LNCaP clone FGC (cell line): ENCODE measurements at regions not wholly inside any gene's neighbourhood (a gene's known extent, or its start where the extent isn't known, plus 50 kb on each side); places are given as distances from the start of the nearest gene placed in this dataset.
A peak's percentile ranks its signal among the peaks of the same experiment; 100 is the strongest.

Experiments used
- DNase-seq: peaks from one replicate; pipeline ENCODE4 v3.0.0-alpha.2; 2011; ENCODE audit warnings: low read depth
- H3K4me3 ChIP-seq: 2 replicates; pipeline ENCODE4 v1.5.1; 2011; ENCODE audit warnings: mild to moderate bottlenecking, low read depth, low read length, control low read depth
- TF ChIP-seq, protein P1 (sequence below): IDR thresholded peaks from 2 replicates; pipeline ENCODE4 v1.5.1; 2012; ENCODE audit warnings: mild to moderate bottlenecking; ENCODE audit not compliant: control insufficient read depth, insufficient read depth; ENCODE audit errors: extremely low read depth

DNA sequence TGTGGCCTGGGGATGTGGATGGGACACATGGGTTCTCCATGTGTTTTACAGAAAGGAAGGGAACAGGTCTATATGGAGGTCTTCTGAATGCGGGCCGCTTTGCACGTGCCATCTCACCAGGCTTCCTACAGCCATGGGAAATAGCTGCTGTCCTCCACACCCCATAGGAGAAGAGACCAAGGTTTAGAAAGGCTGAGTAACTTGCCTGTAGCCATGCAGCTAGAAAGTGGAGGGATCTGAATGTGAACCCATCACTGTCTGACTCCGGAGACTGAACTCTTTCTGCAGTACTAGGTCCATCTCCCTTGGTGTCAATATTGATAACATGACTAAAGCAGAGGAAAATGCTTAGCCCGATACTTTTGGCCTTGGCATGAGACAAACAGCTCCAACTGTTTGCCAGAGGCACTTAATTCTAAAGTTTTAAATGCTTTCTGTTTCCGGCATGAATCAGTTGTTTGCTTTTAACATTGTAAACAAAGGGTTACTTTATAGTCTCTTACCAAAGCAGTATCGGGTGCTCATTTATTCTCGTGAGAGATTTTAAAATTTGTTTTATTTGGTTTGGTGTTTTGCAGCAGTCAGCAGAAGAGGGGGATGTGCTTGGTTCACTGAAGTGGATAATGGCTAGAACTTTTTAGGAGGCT lies 64.8 kb upstream of the LOXL4 start:
- TF ChIP-seq, protein P1, sequence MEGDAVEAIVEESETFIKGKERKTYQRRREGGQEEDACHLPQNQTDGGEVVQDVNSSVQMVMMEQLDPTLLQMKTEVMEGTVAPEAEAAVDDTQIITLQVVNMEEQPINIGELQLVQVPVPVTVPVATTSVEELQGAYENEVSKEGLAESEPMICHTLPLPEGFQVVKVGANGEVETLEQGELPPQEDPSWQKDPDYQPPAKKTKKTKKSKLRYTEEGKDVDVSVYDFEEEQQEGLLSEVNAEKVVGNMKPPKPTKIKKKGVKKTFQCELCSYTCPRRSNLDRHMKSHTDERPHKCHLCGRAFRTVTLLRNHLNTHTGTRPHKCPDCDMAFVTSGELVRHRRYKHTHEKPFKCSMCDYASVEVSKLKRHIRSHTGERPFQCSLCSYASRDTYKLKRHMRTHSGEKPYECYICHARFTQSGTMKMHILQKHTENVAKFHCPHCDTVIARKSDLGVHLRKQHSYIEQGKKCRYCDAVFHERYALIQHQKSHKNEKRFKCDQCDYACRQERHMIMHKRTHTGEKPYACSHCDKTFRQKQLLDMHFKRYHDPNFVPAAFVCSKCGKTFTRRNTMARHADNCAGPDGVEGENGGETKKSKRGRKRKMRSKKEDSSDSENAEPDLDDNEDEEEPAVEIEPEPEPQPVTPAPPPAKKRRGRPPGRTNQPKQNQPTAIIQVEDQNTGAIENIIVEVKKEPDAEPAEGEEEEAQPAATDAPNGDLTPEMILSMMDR: no peak
- DNase-seq: peak; percentile 81
- H3K4me3 ChIP-seq: no peak overlapping the region

DNA sequence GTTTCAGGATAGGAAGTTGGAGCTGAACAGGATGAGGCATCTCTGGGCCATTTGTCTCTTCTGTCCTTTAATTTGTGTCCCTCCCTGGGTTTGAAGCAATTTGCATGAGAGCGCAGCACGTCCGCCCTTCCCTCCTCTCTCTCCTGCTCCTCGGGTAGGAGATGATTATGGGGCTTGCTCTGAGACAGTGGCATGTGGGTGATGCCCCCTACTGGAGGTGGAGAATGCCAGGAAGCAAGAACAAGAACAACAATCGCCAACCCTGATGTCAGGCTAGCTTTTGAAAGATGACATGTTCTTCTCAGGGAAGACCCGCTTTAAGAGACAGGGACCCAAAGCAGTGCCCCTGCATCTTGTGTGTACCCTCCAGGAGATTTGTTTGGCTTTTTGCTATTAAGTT lies 63.9 kb upstream of the LOXL4 start:
- no peak overlapping the region for H3K4me3 ChIP-seq
- DNase-seq: no peak
- TF ChIP-seq, protein P1: peak; percentile 39

DNA sequence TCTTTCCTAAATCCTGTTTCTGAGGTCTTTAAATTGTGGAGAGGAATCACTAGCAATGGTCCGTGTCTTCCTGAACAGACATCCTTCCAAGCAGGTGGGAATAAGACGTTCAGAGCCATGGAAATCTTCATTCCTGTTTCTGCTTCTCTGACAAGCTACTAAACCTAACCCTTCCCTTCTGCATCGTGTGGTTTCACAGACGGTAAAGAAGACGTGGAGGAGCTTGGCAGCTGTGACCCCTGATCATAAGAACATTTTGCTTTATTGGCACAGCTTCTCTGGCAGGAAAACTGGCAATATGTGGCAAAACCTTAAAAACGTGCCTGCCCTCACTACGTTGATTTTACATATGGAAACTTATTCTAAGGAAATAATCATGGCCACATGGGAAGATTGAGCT lies 63.0 kb upstream of the LOXL4 start:
- DNase-seq: no peak
- TF ChIP-seq, protein P1: no peak
- H3K4me3 ChIP-seq: no peak overlapping the region

DNA sequence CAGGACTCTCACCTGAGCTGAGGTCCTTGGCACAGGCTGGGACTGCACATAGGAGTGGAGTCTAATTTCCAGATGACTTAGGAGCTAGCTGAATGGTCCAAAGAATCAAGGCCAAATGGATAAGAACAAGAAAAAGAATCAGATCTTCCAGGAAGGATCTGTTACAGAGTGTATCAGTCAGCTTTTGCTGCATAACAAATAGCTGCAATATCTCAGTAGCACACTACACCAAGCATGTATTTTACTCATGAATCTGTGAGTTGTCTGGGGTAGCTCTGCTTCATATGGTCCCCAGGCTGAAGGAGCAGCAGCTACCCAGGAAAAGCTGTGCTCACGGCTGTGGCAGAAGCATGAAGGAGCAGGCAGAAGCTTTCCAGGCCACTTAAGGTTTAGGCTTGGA lies 60.6 kb upstream of the LOXL4 start:
- TF ChIP-seq, protein P1: no peak
- no peak for DNase-seq
- H3K4me3 ChIP-seq: no peak overlapping the region

DNA sequence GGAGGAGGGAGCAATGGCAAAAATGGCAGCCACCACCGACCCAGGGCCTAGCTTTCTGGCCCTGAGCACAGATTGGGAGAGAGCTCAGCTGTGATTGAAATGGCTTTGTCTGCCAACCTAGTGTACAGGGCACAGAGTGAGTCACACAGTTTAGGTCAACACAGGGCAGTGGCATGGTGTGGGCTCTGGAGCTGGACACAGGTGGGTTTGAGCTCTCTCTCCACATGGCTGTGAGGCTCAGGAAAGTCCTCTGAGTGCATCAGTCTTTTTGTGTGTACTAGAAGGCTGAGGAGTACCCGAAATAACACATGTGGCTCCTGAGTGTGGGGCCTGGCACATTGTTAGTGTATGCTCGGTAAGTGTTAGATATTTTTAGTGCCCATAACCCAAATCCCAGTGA lies 60.2 kb upstream of the LOXL4 start:
- no peak overlapping the region for H3K4me3 ChIP-seq
- no peak for DNase-seq
- TF ChIP-seq, protein P1: no peak

DNA sequence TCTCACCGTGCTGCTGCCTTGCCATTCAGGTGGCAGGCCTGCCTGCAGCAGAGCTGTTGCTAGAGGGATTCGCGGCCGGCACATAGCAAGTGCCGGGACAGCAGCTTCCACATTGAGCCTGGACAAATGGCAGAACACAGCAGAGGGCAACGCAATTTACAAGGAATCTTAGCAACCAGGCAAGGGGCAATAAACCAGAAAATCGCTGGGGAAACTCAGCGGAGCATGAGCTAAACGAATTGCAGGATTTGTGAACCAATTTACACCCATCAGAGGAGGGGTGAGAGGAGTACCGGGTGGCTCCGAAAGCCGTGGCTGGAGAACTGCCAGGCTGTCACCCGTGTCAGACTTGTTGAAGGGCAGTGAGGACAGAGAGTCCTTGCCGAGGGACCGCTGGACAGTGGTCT lies 58.6 kb upstream of the LOXL4 start:
- no peak overlapping the region for H3K4me3 ChIP-seq
- no peak for DNase-seq
- TF ChIP-seq, protein P1: no peak

DNA sequence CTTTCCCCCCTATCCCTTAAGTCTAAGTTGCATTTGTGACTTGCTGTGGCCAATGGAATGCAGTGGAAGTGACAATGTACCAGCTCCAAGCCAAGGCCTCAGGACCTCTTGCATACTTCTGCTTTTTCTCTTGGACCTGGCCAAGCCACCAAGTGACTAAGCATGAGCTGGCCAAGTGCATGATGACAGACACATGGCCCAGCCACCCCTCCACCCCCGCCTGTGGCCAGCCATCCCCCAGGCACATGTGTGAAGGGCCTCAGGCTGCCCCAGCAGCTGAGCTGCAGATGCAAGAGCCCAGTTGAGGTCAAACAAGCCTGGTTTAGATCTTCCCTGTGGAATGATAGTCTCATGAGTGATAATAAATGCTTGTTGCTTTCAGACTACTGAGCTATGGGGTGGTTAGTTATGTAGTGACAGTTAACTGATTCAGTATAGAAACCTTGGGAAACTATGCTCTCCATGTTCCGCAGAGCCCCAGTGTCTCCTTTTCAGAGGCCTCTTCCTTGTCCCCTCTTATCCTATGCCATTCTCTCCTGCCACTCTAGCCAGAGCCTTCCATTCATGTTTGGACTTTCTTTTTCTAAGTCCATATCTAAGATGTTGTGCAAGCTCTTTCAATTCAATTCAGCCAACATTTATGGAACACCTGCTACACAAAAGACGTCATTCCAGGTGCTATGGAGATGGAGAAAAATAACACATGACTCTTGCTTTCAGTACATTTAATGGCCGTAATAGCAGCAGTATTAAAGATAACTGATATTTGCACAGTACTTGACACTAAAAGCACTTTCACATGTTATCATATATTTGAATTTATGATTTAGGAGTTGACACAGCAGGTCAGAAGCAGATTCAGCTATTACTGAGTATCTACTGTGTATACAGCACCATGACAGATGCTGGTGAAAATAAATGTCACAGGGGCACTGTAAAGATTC lies 55.5 kb upstream of the LOXL4 start:
- H3K4me3 ChIP-seq: no peak overlapping the region
- TF ChIP-seq, protein P1: no peak
- DNase-seq: no peak
